H1 (cell line): ENCODE measurements at regions not wholly inside any gene's neighbourhood (a gene's known extent, or its start where the extent isn't known, plus 50 kb on each side); places are given as distances from the start of the nearest gene placed in this dataset.

Source experiments
- CHD2 ChIP-seq: IDR thresholded peaks from 2 replicates; pipeline ENCODE4 v1.6.1; 2012; ENCODE audit warnings: low read length, improper control_type of control experiment
- JUN ChIP-seq: IDR thresholded peaks from 2 replicates; pipeline ENCODE4 v1.6.1; 2011; ENCODE audit warnings: low read depth, mild to moderate bottlenecking, improper control_type of control experiment, low read length
- POLR2A ChIP-seq, 2 experiments: IDR thresholded peaks; 1 replicate in 1 of 2; 2 replicates in 1 of 2; pipeline ENCODE4 v1.6.1; 2011; ENCODE audit warnings: low read depth in 2 of 2, low read length in 2 of 2, mild to moderate bottlenecking in 2 of 2; ENCODE audit errors: control extremely low read depth in 1 of 2
- POLR2AphosphoS5 ChIP-seq: IDR thresholded peaks from 2 replicates; pipeline ENCODE4 v1.6.1; 2011; ENCODE audit warnings: low read depth, low read length
- RNF2 ChIP-seq: fragments of 200-900, 300-1000 bp; sonication (generic); IDR thresholded peaks from 2 replicates; pipeline ENCODE4 v1.7.1; 2016; ENCODE audit warnings: borderline replicate concordance, low read depth, mild to moderate bottlenecking, antibody characterized with exemption, low read length; ENCODE audit not compliant: poor library complexity, severe bottlenecking; ENCODE audit errors: missing control alignments
- SAP30 ChIP-seq: fragments of 300-600 bp; sonication (generic); IDR thresholded peaks from 2 replicates; pipeline ENCODE4 v1.7.1; 2012; ENCODE audit warnings: low read length, moderate library complexity, mild to moderate bottlenecking, inconsistent platforms; ENCODE audit not compliant: insufficient read depth, insufficient replicate concordance
- YY1 ChIP-seq: IDR thresholded peaks from 2 replicates; pipeline ENCODE4 v1.6.1; 2011; ENCODE audit warnings: low read depth, mild to moderate bottlenecking, low read length
- ZNF274 ChIP-seq: IDR thresholded peaks from 2 replicates; pipeline ENCODE4 v1.7.0; 2012; ENCODE audit warnings: low read length, borderline replicate concordance; ENCODE audit errors: extremely low read depth
- TF ChIP-seq, protein P1 (sequence below), 3 experiments: IDR thresholded peaks; 1 replicate in 2 of 3; 2 replicates in 1 of 3; pipeline versions ENCODE4 v1.5.1 to v1.6.1; 2011; ENCODE audit warnings: low read length in 3 of 3, mild to moderate bottlenecking in 3 of 3, inconsistent platforms in 2 of 3, low read depth in 1 of 3, moderate library complexity in 1 of 3; ENCODE audit not compliant: insufficient read depth in 1 of 3; ENCODE audit errors: control extremely low read depth in 1 of 3
- TF ChIP-seq, protein P2 (sequence below): IDR thresholded peaks from 2 replicates; pipeline ENCODE4 v1.6.1; 2012; ENCODE audit warnings: inconsistent platforms

DNA sequence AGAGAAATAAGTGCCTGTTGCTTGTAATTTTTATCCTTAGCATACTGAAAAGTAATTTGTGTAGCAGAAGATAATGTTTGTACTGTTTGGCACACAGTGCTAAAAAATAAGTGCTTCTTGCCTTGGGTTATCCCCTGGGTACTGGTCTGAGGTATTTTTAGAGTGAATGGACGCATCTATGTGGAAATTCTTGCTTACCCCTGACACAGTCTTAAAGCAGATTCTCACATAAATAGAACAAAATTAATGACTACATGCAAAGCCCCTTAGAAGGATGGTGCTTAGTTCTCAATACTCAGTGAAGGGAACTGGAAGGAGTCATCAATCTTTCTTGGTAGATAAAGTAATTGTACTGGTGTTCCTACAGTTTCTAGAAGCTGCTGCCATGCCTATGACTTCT is 548.6 kb downstream of the ARL4A start:
- TF ChIP-seq, protein P1, sequence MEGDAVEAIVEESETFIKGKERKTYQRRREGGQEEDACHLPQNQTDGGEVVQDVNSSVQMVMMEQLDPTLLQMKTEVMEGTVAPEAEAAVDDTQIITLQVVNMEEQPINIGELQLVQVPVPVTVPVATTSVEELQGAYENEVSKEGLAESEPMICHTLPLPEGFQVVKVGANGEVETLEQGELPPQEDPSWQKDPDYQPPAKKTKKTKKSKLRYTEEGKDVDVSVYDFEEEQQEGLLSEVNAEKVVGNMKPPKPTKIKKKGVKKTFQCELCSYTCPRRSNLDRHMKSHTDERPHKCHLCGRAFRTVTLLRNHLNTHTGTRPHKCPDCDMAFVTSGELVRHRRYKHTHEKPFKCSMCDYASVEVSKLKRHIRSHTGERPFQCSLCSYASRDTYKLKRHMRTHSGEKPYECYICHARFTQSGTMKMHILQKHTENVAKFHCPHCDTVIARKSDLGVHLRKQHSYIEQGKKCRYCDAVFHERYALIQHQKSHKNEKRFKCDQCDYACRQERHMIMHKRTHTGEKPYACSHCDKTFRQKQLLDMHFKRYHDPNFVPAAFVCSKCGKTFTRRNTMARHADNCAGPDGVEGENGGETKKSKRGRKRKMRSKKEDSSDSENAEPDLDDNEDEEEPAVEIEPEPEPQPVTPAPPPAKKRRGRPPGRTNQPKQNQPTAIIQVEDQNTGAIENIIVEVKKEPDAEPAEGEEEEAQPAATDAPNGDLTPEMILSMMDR (IDR thresholded peaks at IDR 0.05; ENCODE audit: control extremely low read depth in 1 of 3, insufficient read depth in 1 of 3, low read depth in 1 of 3, low read length in 3 of 3) = no peak
- no peak for TF ChIP-seq ZNF274
- TF ChIP-seq RNF2 = no peak
- TF ChIP-seq, protein P2, sequence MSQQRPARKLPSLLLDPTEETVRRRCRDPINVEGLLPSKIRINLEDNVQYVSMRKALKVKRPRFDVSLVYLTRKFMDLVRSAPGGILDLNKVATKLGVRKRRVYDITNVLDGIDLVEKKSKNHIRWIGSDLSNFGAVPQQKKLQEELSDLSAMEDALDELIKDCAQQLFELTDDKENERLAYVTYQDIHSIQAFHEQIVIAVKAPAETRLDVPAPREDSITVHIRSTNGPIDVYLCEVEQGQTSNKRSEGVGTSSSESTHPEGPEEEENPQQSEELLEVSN = no peak
- no peak for TF ChIP-seq JUN
- TF ChIP-seq POLR2A (IDR thresholded peaks at IDR 0.05; ENCODE audit: control extremely low read depth in 1 of 2, low read depth in 2 of 2, low read length in 2 of 2) = no peak
- TF ChIP-seq YY1 = no peak
- no peak for TF ChIP-seq POLR2AphosphoS5
- TF ChIP-seq CHD2 = no peak
- TF ChIP-seq SAP30 = no peak
